NB4 (cell line): ENCODE measurements at regions not wholly inside any gene's neighbourhood (a gene's known extent, or its start where the extent isn't known, plus 50 kb on each side); places are given as distances from the start of the nearest gene placed in this dataset.

ENCODE experiments used
- DNase-seq: peaks from one replicate; pipeline ENCODE4 v3.0.0; 2010; ENCODE audit warnings: low read depth
- H3K4me3 ChIP-seq: one replicate; pipeline ENCODE4 v1.5.1; 2011; ENCODE audit warnings: mild to moderate bottlenecking, low read depth, low read length, moderate library complexity
- CTCF ChIP-seq: IDR thresholded peaks from one replicate; pipeline ENCODE4 v1.5.1; 2012; ENCODE audit warnings: low read depth, low read length
- MAX ChIP-seq: IDR thresholded peaks from 2 replicates; pipeline ENCODE4 v1.6.1; 2011; ENCODE audit warnings: low read depth, low read length
- MYC ChIP-seq: IDR thresholded peaks from 2 replicates; pipeline ENCODE4 v1.6.1; 2011; ENCODE audit warnings: low read depth, low read length
- POLR2A ChIP-seq: IDR thresholded peaks from 2 replicates; pipeline ENCODE4 v1.6.1; 2011; ENCODE audit warnings: mild to moderate bottlenecking; ENCODE audit not compliant: insufficient read length; ENCODE audit errors: extremely low read depth

DNA sequence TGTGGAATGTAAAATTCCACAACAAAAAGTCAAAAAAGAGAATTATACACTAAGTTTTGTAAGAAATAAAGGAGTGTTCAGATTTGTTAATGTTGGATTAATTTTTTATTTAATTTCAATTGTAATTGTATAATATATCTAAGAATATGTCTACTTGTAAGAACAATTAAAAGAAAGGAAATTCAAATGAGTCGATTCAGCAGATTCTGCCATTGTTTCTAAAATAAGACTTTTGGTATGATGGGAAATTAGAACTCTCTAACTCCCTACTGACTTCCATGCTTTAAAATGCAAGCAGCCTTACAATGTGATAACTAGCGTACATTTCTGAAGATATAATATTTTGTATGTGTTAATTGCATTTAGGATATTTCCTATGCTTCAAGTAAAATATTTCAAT lies 395.9 kb upstream of the ZNF717 start:
- no peak for DNase-seq
- TF ChIP-seq MAX (no peak), MYC (no peak)

GRCh38 chr3:76198086-76198485 lies 412.7 kb upstream of the ZNF717 start:
- TF ChIP-seq MAX: no peak
- no peak for TF ChIP-seq CTCF
- TF ChIP-seq MYC: no peak
- no peak for TF ChIP-seq POLR2A
- H3K4me3 ChIP-seq: no peak overlapping the region
- no peak for DNase-seq

More for the DNA sequence above, 395.9 kb upstream of the ZNF717 start:
- H3K4me3 ChIP-seq: no peak overlapping the region

GRCh38 chr3:76199382-76199781 lies 414.0 kb upstream of the ZNF717 start:
- TF ChIP-seq CTCF: no peak
- H3K4me3 ChIP-seq: no peak overlapping the region
- no peak for DNase-seq

DNA sequence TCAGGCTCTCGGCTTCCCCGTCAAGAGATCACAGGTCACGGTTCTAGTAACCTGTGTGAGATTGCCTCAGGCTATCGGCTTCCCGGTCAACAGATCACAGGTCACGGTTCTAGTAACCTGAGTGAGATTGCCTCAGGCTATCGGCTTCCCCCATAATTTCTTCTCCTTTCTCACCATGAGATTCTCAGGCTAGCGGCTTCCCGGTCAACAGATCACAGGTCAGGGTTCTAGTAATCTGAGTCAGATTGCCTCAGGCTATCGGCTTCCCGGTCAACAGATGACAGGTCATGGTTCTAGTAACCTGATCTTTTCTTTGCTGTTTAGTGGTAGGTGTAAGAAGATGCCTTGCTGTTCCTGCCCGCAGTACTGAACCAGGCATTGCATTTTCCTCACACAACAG lies 418.2 kb upstream of the ZNF717 start:
- H3K4me3 ChIP-seq: no peak overlapping the region
- TF ChIP-seq POLR2A (no peak), MAX (no peak), MYC (no peak), CTCF (no peak)
- no peak for DNase-seq

GRCh38 chr3:76206346-76206745 lies 421.0 kb upstream of the ZNF717 start:
- TF ChIP-seq MAX (no peak), MYC (no peak), POLR2A (no peak), CTCF (no peak)
- no peak overlapping the region for H3K4me3 ChIP-seq
- DNase-seq: no peak

DNA sequence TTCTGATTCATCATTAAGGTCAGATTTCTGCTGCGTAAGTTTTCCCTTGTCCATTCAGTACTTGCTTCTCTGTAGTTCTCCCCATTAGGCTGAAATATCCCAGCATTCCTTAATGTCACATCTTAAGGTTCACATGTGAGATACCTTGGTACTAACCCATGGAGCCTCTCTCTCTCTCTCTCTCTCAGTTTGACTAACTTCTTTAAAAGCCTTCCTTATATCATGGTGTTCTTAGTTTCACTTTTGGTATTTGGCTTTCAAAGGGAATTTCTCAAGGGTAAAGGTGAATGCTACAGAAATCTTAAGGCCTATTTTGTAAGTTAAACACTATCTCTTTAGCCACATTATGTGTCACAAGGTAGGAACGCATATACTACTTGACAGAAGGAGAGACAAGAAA lies 427.3 kb upstream of the ZNF717 start:
- no peak for DNase-seq
- TF ChIP-seq MYC: no peak
- no peak for TF ChIP-seq POLR2A
- TF ChIP-seq MAX: no peak
- no peak for TF ChIP-seq CTCF
- H3K4me3 ChIP-seq: no peak overlapping the region
